ENCODE measurements at regions not wholly inside any gene's neighbourhood (a gene's known extent, or its start where the extent isn't known, plus 50 kb on each side); places are given as distances from the start of the nearest gene placed in this dataset.

- no peak for DNase-seq
These were observed 59.1 kb upstream of the BICD1 start for GRCh38 chr12:32047357-32048212.

DNA sequence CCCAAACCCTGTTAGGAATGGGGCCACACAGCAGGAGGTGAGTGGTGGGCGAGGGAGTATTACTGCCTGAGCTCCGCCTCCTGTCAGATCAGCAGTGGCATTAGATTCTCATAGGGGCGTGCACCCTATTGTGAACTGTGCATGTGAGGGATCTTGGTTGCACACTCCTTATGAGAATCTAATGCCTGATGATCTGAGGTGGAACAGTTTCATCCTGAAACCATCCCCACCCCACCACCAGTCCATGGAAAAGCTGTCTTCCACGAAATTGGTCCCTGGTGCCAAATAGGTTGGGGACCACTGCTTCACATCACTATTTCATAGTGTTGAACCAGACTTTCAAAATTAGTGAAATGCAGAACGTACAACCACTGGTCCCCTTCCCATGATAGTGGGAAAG lies 57.9 kb upstream of the BICD1 start:
- no peak for DNase-seq

- no peak for DNase-seq
These were observed 56.7 kb upstream of the BICD1 start for GRCh38 chr12:32049956-32050355.

- no peak for DNase-seq
These were observed 55.0 kb upstream of the BICD1 start for GRCh38 chr12:32051511-32052211.

GRCh38 chr12:32052212-32052713 lies 54.4 kb upstream of the BICD1 start:
- DNase-seq: no peak

DNA sequence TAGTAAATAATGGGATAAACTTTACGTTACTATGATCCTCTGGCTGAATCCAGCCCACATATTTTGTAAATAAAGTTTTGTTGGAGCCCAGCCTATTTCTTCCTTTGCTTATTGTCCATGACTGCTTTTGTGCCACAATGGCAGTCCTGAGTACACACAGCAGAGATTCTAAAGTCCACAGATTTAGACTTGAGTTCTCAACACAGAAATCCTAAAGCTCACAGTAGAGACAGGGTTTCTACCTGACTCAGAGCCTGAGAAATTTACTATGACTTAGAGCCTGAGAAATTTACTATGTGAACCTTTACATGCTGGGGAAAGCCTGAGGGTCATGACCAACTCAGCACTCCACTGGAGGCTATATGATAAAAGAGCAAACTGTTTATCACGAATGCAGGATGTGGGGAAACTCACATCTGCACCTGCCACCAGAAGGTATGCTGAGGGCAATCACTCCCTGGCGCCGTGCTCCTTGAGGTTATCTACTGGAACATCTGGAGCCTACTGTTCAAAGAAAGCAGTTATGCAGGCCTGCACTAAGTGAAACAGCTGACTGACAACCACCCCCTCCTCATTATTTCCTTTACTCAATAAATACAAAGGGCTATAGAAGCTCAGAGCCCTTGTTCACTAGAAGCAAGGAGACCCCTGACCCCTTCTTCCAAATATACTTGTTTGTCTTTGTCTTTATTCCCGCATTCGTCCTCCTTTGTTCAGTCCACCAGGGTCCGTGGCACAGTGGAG lies 52.6 kb upstream of the BICD1 start:
- no peak for DNase-seq

All from CD4-positive, alpha-beta T cell treated with Interferon alpha-2 for 1 hour (primary cell).